ENCODE measurements at regions not wholly inside any gene's neighbourhood (a gene's known extent, or its start where the extent isn't known, plus 50 kb on each side); places are given as distances from the start of the nearest gene placed in this dataset.

DNA sequence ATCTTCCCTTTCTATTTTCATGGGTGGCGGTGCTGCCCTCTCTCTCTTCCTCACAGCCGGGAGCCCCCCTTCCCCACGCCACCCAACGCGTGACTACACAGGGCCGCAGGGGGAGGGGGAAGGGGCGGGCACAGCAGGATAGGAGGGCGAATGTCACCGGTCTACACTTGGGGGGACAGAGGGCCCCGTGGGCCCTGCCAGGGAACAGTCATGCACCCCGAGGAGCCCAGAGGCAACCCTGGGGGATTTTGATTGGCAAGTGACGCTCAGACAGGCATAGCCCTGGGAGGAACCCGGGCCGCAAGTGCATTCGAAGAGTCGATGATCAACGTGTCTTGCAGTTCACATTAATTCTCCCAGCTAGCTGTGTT lies 91.1 kb upstream of the ANKRD30BL start:
- no peak for TF ChIP-seq NFIC (IDR thresholded peaks at IDR 0.05; ENCODE audit: borderline replicate concordance)
- TF ChIP-seq, protein P1, sequence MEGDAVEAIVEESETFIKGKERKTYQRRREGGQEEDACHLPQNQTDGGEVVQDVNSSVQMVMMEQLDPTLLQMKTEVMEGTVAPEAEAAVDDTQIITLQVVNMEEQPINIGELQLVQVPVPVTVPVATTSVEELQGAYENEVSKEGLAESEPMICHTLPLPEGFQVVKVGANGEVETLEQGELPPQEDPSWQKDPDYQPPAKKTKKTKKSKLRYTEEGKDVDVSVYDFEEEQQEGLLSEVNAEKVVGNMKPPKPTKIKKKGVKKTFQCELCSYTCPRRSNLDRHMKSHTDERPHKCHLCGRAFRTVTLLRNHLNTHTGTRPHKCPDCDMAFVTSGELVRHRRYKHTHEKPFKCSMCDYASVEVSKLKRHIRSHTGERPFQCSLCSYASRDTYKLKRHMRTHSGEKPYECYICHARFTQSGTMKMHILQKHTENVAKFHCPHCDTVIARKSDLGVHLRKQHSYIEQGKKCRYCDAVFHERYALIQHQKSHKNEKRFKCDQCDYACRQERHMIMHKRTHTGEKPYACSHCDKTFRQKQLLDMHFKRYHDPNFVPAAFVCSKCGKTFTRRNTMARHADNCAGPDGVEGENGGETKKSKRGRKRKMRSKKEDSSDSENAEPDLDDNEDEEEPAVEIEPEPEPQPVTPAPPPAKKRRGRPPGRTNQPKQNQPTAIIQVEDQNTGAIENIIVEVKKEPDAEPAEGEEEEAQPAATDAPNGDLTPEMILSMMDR (IDR thresholded peaks at IDR 0.05) = no peak
- no peak for TF ChIP-seq EP300 (IDR thresholded peaks at IDR 0.05; ENCODE audit: borderline replicate concordance in 1 of 2, low read depth in 1 of 2, low read length in 1 of 2)
- TF ChIP-seq EZH2phosphoT487 (IDR thresholded peaks at IDR 0.05; ENCODE audit: borderline replicate concordance, low read depth) = no peak
- TF ChIP-seq, protein P2, sequence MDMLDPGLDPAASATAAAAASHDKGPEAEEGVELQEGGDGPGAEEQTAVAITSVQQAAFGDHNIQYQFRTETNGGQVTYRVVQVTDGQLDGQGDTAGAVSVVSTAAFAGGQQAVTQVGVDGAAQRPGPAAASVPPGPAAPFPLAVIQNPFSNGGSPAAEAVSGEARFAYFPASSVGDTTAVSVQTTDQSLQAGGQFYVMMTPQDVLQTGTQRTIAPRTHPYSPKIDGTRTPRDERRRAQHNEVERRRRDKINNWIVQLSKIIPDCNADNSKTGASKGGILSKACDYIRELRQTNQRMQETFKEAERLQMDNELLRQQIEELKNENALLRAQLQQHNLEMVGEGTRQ (IDR thresholded peaks at IDR 0.05; ENCODE audit: borderline replicate concordance, low read depth, low read length) = no peak
- TF ChIP-seq, protein P3, sequence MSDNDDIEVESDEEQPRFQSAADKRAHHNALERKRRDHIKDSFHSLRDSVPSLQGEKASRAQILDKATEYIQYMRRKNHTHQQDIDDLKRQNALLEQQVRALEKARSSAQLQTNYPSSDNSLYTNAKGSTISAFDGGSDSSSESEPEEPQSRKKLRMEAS (IDR thresholded peaks at IDR 0.05; ENCODE audit: low read depth) = no peak
- TF ChIP-seq JUND (IDR thresholded peaks at IDR 0.05) = no peak
- no peak for TF ChIP-seq MXI1 (IDR thresholded peaks at IDR 0.05; ENCODE audit: low read depth, low read length)
